T47D (cell line): ENCODE measurements at regions not wholly inside any gene's neighbourhood (a gene's known extent, or its start where the extent isn't known, plus 50 kb on each side); places are given as distances from the start of the nearest gene placed in this dataset.
"Not testable (repeated sequence)": the region's sequence is repeated elsewhere in the genome, so short reads cannot be mapped to it uniquely, and the experiment has no call there.

Source experiments
- DNase-seq, 2 experiments: peaks; one replicate each; pipeline versions ENCODE4 v3.0.0 to v3.0.0-alpha.2; 2011 to 2012; ENCODE audit warnings: low read depth in 1 of 2, low spot score in 1 of 2
- JUND ChIP-seq: IDR thresholded peaks from 2 replicates; pipeline ENCODE4 v1.6.1; 2012; ENCODE audit warnings: low read depth
- in situ Hi-C: cut with HindIII; loops from 2 replicates; pipeline ENCODE4 v1.10.0; 2016; ENCODE audit warnings: low sequenced_read_pairs, low pct_unique_long_range_greater_than_20kb

DNA sequence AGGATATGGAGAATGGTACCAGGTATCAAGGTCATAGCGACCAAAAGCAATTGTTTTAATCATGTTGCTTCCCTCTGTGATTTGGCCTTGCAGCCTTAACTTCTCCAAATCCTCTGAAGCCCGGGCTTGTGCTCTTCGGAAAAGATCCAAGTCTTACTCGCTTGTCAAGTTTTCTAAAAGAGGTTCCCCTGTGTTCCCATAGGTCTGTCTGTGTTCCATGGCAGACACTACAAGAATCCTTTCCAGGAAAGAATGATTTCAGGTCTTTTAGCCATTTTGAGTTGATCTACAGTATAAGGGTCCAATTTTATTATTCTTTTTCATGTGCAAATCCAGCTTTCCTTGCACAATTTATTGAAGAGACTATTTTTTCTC lies 710.6 kb upstream of the DIAPH2 start:
- in situ Hi-C loops, result no loop called here
- no peak for DNase-seq

DNA sequence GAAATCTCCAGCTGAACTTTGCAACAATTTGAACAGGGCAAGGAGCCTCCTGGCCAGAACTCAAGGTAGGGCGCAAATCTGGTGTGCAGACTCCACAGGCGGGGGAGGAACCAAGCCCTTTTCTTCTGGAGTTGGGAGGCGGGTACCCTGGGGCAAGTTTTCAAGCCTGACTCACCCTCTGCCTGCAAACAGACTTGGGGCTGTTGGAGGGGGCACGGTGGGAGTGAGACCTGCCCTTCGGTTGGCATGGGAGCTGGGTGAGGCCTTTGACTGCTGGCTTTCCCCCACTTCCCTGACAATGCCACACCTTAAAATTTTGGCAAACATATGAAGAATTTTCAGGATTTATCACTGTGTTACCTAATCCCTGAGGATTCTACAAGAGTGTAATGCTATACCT lies 709.8 kb upstream of the DIAPH2 start:
- TF ChIP-seq JUND, result no peak
- no peak for DNase-seq
- in situ Hi-C loops, result no loop called here

More for the DNA sequence above, 710.6 kb upstream of the DIAPH2 start:
- TF ChIP-seq JUND, result no peak

DNA sequence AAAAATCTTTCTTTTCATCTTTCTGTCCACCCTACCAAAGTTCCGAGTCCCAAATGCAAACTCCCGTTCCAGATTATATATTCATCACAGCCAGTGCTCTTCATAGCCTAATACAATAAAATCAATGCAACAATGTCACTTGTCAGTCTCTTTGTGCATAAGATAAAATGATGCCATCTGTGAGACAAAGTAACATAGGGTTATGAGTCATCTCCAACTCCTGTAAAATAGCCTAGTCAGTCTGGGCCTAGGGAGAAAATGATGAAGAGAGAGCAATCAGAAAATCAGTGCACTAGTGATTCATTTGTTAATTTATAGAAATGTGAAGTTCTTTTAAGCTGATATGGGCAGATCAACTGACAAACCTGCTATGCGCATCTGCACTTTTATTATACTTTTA lies 689.1 kb upstream of the DIAPH2 start:
- no peak for TF ChIP-seq JUND
- in situ Hi-C loops, result no loop called here
- no peak for DNase-seq

DNA sequence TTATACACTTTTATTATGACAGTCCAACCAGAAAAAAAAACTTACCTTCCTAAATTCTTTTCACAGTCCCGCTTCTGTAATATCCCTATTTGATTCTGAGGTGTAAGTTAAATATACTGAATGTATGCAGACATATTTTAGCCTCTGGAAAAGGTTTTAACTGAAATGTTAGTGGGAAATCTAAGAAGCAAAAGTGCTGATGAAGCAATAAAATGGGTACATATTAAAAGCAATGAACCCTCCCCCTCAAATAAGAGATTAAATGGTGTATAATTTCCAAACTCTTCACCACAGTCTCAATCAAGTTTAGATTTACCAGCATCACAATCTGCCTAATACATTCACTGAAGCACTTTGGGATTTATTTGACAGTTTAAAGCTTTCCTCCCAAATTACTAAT lies 688.3 kb upstream of the DIAPH2 start:
- no peak for TF ChIP-seq JUND
- in situ Hi-C loops, result no loop called here
- DNase-seq, result no peak

DNA sequence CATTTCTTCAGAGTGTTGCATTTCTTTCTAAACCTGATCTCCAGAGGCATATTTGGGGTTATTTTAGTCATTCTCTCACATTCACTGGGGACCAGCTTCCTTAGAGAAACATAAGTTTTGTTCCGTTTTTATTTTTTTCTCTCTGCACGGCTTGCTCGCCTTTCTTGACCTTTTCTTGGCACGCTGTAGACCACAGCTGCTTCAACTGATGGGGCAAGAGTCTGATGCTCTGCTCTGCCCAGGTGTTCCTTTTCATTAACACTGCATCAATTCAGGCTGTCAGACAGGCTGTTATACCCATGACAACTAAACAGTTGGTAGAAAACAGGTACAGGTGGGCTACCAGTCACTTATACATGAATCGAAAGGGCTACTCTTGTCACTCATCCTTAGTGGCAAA lies 682.2 kb upstream of the DIAPH2 start:
- in situ Hi-C loops, result no loop called here
- DNase-seq, result no peak
- no peak for TF ChIP-seq JUND

DNA sequence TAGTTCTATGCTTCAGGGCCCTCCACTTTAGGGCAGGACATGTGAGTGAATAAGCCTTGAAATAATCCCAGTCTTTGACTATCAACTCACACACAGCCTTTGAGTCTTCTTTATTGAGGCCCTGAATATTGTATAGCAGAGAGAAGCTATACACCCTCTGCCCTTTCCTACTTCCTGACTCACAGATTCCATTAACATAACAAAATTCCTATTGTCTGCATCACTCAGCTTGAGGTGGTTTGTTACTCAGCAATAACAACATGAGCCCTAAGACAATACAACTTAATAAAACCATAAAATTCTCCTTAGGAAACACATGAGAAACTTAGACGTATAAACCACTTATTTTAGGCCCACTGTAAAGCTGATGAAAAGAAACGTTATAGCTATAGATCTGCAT lies 680.3 kb upstream of the DIAPH2 start:
- no peak for DNase-seq
- in situ Hi-C loops, result no loop called here

DNA sequence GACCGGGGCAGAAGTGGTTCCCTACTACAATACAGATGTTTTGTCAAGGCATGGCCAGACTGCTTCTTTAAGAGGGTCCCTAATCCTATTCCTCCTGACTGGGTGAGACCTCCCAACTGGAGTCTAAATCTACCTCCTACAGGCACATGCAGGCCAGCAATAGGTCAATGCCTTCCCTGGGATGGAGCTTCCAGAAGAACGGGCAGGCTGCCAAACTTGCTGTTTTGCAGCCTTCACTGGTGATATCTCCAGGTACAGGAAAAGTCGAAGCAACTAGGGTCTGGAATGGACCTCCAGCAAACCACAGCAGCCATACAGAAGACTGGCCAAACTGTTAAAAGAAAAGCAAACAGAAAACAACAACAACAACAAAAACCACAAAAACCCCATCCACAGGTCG lies 678.4 kb upstream of the DIAPH2 start:
- in situ Hi-C loops, result no loop called here
- DNase-seq, result no peak

More for the DNA sequence above, 680.3 kb upstream of the DIAPH2 start:
- TF ChIP-seq JUND, result no peak

DNA sequence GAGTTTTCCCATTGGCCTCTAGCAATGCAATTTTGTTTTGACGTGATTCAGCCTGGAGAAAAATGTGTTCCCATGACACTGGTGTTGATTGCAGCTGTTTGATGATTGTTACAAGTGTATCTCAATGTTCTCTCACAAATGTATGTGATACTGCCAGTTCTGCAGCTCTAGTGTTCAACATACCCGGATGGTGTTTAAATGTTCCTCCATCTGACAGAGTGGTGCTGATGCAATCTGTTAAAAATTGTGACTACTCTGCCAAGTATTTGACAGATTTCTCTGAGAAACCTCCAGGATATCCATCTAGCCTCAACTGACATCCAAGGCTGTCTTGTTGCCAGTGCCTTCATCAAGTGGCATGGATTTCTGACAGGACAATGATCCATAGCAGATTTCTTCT lies 657.2 kb upstream of the DIAPH2 start:
- DNase-seq, result no peak
- in situ Hi-C loops, result no loop called here
- no peak for TF ChIP-seq JUND

More for the DNA sequence above, 678.4 kb upstream of the DIAPH2 start:
- no peak for TF ChIP-seq JUND

DNA sequence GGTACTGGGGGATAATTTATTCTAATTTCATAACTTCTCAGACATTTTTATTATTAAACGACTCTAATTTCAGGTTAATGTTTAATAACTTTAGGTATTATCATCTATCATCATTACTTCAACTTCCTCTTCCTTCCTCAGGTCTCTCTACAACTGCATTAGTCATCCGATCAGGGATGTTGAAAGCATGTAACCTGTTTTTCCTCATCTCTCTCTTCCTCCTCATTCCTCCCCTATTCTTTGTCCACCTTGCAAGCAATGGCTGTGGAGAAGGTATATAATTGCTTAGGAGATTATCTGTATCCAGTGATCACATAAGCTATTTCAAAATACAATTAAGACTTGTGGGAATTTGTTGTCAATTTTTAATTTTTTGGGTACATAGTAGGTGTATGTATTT lies 632.6 kb upstream of the DIAPH2 start:
- TF ChIP-seq JUND, result no peak
- in situ Hi-C loops, result no loop called here
- DNase-seq, result no peak

DNA sequence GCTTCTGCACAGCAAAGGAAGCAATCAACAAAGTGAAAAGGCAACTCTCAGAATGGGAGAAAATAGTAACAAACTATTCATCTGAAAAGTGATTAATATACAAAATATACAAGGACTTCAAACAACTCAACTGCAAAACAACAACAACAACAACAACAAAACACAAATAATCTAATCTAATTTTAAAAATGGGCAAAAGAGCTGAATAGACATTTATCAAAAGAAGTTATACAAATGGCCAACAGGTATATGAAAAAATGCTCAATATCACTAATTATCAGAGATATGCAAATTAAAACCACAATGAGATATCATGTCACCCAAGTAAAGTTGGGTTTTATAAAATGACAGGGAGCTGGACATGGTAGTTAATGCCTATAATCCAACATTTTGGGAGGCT lies 602.8 kb upstream of the DIAPH2 start:
- no peak for TF ChIP-seq JUND
- DNase-seq, result no peak
- in situ Hi-C loops, result no loop called here

DNA sequence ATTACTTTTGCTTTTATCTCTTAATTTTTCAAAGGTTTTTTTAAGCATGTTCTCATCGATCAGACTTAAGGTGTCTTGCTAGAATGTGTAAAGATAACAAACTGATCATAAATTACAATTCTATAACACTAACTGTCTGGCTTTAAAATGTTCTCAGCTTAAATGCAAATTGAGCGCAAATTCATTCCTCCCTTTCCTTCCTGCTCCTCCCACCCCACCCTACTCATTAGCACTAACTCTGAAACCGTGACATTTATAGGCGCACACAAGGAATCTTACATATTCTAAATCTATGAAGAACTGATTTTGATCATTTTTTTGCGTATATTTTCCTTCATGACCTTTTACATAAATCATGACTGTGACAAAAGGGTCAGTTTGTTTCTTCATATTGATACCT lies 590.0 kb upstream of the DIAPH2 start:
- DNase-seq, result no peak
- in situ Hi-C loops, result no loop called here
- no peak for TF ChIP-seq JUND

DNA sequence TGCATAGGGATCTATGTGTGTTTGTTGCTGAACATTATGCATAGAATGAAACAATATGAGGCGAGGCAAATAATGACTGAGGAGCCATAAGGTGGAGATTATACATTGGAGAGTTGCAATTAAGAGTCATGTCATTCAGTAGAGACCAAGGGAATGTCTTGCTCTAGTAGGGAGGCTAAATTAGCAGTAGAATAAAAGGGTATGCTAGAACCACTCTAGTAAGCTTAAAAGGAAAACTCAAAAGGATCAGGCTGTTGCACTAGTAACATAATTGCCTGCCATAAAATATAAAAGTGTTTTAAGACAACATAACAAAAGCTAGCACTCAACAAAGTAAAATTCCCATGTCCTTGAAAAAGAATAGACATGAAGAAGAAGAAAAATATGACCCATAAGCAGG lies 586.2 kb upstream of the DIAPH2 start:
- in situ Hi-C loops, result no loop called here
- no peak for DNase-seq
- no peak for TF ChIP-seq JUND

DNA sequence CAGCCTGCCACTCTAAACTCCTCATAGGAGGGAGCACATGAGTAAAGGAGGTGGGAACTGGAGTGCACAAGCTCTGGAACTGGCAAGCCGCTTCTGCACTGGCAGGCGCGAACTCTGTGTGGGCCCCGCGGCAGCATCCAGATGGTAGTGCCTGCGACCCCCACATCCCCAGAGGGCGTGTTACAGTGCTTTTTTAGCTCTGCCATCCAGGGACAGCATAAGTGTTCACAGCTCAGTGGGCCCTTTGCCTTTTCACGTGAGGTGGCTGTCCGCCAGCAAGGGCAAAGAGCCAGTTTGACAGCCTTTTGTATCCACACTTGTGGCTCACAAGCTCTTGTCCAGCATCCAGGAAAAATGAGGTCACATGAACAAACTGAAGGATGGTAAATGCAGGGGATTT lies 581.6 kb upstream of the DIAPH2 start:
- DNase-seq, result no peak
- in situ Hi-C loops, result no loop called here
- no peak for TF ChIP-seq JUND

DNA sequence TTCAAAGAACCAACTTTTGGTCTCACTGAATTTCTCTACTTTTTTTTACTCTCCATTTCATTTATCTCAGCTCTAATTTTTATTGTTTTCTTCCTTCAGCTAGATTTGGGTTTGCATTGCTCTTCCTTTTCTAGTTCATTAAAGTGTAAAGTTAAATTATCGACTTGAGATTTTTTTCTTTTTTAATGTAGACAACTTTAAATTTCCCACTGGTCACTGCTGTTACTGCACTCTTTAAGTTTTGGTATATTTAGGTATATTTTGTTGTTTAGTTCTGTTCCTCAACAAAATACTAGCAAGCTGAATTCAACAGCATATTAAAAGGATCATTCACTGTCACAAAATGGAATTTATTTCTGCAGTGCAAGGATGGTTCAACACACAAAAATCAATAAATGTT lies 572.0 kb upstream of the DIAPH2 start:
- in situ Hi-C loops, result no loop called here
- no peak for TF ChIP-seq JUND
- DNase-seq, result no peak

DNA sequence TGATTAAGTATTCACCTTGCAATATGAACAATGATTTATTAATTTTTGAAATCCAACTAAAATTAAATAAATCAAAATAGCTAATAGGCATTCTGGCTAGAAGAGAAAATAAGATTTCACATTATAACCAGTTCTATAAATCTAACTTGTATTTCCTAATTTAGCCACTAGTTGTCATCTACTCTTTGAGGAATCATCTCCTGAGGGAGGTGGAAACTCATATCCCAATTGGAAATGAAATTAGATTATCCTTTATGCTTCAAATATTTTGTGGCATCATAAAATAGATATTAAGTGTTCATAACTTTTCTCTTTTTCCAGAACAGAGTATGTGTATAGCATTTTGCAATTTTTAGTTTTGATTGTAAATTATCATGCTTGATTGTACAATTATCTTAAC lies 558.5 kb upstream of the DIAPH2 start:
- TF ChIP-seq JUND, result no peak
- DNase-seq, result no peak
- in situ Hi-C loops, result no loop called here

DNA sequence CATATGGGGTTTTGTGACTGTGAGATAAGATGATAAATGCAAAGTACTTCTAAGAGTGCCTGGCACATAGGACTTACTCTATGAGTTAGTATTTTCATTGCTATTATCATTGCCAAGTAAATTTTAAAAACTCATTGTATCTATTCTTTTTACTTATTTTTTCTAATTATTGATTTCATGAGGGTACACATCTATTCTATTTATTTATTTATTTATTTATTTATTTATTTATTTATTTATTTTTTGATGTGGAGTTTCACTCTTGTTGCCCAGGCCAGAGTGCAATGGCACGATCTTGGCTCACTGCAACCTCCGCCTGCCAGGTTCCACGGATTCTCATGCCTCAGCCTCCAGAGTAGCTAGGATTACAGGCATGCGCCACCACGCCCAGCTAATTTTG lies 556.6 kb upstream of the DIAPH2 start:
- DNase-seq, in situ Hi-C loops: not testable (repeated sequence)
